HepG2 (cell line): ENCODE measurements at regions not wholly inside any gene's neighbourhood (a gene's known extent, or its start where the extent isn't known, plus 50 kb on each side); places are given as distances from the start of the nearest gene placed in this dataset.

Experiments used
- ATAC-seq: fragments of 200-7000 bp; cut with Tn5 transposase; 3 replicates; pipeline ENCODE4 v1.9.1; 2020; ENCODE audit warnings: mild to moderate bottlenecking, moderate library complexity
- BruUV-seq: library from RNA; stranded (reverse); fragments of 400-500 nt; replicated peaks from 2 replicates; lab custom pipeline; 2021; lab: Mats Ljungman, UMichigan
- CTCF ChIA-PET: fragments of 300-600 bp; formaldehyde crosslinking; extraction: SDS; loops from one replicate; lab custom pipeline; 2021; ENCODE audit warnings: low total read pairs, inconsistent platforms, low intra/inter-chr PET ratio; lab: Yijun Ruan, JAX
- POLR2A ChIA-PET: fragments of 350-600 bp; sonication (Branson Sonifier 250); formaldehyde crosslinking; loops from one replicate; lab custom pipeline; 2020; ENCODE audit warnings: antibody characterized with exemption, inconsistent platforms; lab: Yijun Ruan, JAX
- DNase-seq: peaks from one replicate; pipeline ENCODE4 v3.0.0-alpha.2; 2015; ENCODE audit warnings: low spot score
- FAIRE-seq: peaks from 3 replicates; lab custom pipeline; 2011; peaks lifted over from hg19 to GRCh38; lab: Jason Lieb, UNC
- H2AFZ ChIP-seq: one replicate; pipeline ENCODE4 v1.6.1; 2011; ENCODE audit warnings: low read length, inconsistent platforms
- H3K27ac ChIP-seq: fragments of 300-600 bp; 3 replicates; pipeline ENCODE4 v1.8.0; 2011; ENCODE audit warnings: mixed run types, mild to moderate bottlenecking, mixed read lengths, low read length, inconsistent platforms; ENCODE audit not compliant: insufficient read depth; ENCODE audit errors: extremely low read length
- H3K27me3 ChIP-seq, 2 experiments: fragments of 200-600 bp in 1 of 2; 2 replicates in 1 of 2; 3 replicates in 1 of 2; pipeline versions ENCODE4 v1.6.0 to v1.8.0; 2011; ENCODE audit warnings: low read length in 2 of 2, mild to moderate bottlenecking in 2 of 2, moderate library complexity in 2 of 2, inconsistent platforms in 1 of 2; ENCODE audit not compliant: insufficient read depth in 2 of 2, control insufficient read depth in 1 of 2
- H3K36me3 ChIP-seq, 2 experiments: fragments of 200-600 bp in 1 of 2; replicated peaks in 1 of 2; 2 replicates in 1 of 2; 3 replicates in 1 of 2; pipeline versions ENCODE4 v1.5.1 to v1.8.0; 2011; ENCODE audit warnings: low read length in 2 of 2, inconsistent platforms in 1 of 2; ENCODE audit not compliant: insufficient read depth in 2 of 2, control insufficient read depth in 1 of 2
- H3K4me1 ChIP-seq: 2 replicates; pipeline ENCODE4 v1.5.1; 2012; ENCODE audit warnings: low read length, inconsistent platforms; ENCODE audit not compliant: insufficient read depth
- H3K4me2 ChIP-seq: 2 replicates; pipeline ENCODE4 v1.6.0; 2011; ENCODE audit warnings: low read depth, low read length, inconsistent platforms
- H3K4me3 ChIP-seq, 3 experiments: fragments of 200-600 bp in 1 of 3; sonication (generic), shearing (Covaris generic) in 1 of 3; replicated peaks in 1 of 3; 2 replicates each; pipeline ENCODE4 v1.5.1; 2011 to 2016; ENCODE audit warnings: low read length in 3 of 3, inconsistent platforms in 2 of 3, low read depth in 2 of 3, mild to moderate bottlenecking in 2 of 3, control low read depth in 1 of 3, mixed read lengths in 1 of 3; ENCODE audit not compliant: insufficient read depth in 1 of 3
- H3K79me2 ChIP-seq: one replicate; pipeline ENCODE4 v1.6.1; 2011; ENCODE audit warnings: low read length, inconsistent platforms; ENCODE audit not compliant: insufficient read depth
- H3K9ac ChIP-seq: 2 replicates; pipeline ENCODE4 v1.6.0; 2011; ENCODE audit warnings: mild to moderate bottlenecking, low read depth, low read length, inconsistent platforms; ENCODE audit not compliant: insufficient read depth
- H3K9me3 ChIP-seq: 2 replicates; pipeline ENCODE4 v1.5.1; 2012; ENCODE audit warnings: mild to moderate bottlenecking, low read length
- H4K20me1 ChIP-seq: 2 replicates; pipeline ENCODE4 v1.6.0; 2011; ENCODE audit warnings: inconsistent platforms, mild to moderate bottlenecking, low read length, moderate library complexity; ENCODE audit not compliant: insufficient read depth
- ATF4 ChIP-seq, 2 experiments: fragments of 450-650 bp in 1 of 2; sonication (generic) in 1 of 2; formaldehyde crosslinking; IDR thresholded peaks; 2 replicates each; pipeline versions ENCODE4 v1.5.0 to v1.8.0; 2020 to 2022; ENCODE audit warnings: mild to moderate bottlenecking in 1 of 2, missing genetic modification reagents in 1 of 2
- CEBPG ChIP-seq: IDR thresholded peaks from 2 replicates; pipeline ENCODE4 v1.6.1; 2016
- MAFF ChIP-seq: IDR thresholded peaks from 2 replicates; pipeline ENCODE4 v1.6.1; 2011; ENCODE audit warnings: low read depth, low read length, improper control_type of control experiment
- MAFK ChIP-seq, 2 experiments: IDR thresholded peaks in 1 of 2; conservative IDR thresholded peaks in 1 of 2; 2 replicates each; pipeline ENCODE4 v1.6.1; 2011; ENCODE audit warnings: improper control_type of control experiment in 2 of 2, low read length in 2 of 2
- MTA3 ChIP-seq: sonication (generic); formaldehyde crosslinking; IDR thresholded peaks from 2 replicates; pipeline ENCODE4 v1.4.0; 2020; ENCODE audit warnings: missing genetic modification reagents
- PAX8 ChIP-seq: sonication (generic); formaldehyde crosslinking; IDR thresholded peaks from 2 replicates; pipeline ENCODE4 v1.8.0; 2022; ENCODE audit warnings: mild to moderate bottlenecking, missing genetic modification reagents, borderline replicate concordance
- PRMT3 ChIP-seq: sonication (generic); formaldehyde crosslinking; IDR thresholded peaks from 2 replicates; pipeline ENCODE4 v1.8.1; 2022; ENCODE audit warnings: low read depth, mild to moderate bottlenecking, moderate library complexity, missing genetic modification reagents, borderline replicate concordance
- SKIL ChIP-seq: sonication (generic); formaldehyde crosslinking; IDR thresholded peaks from 2 replicates; pipeline ENCODE4 v1.8.0; 2022; ENCODE audit warnings: missing genetic modification reagents, mild to moderate bottlenecking, moderate library complexity, borderline replicate concordance
- THAP8 ChIP-seq: sonication (generic); formaldehyde crosslinking; IDR thresholded peaks from 2 replicates; pipeline ENCODE4 v1.5.1; 2020; ENCODE audit warnings: missing genetic modification reagents, mild to moderate bottlenecking, borderline replicate concordance
- ZKSCAN8 ChIP-seq: IDR thresholded peaks from 2 replicates; pipeline ENCODE4 v1.6.1; 2016; ENCODE audit warnings: borderline replicate concordance, missing genetic modification reagents, missing compliant biosample characterization
- ZNF557 ChIP-seq: sonication (generic); formaldehyde crosslinking; IDR thresholded peaks from 2 replicates; pipeline ENCODE4 v1.4.0; 2020; ENCODE audit warnings: missing genetic modification reagents
- WGBS: methylation state at CpG from one replicate; pipeline ENCODE4 v1.1.6; 2017; ENCODE audit warnings: low lambda C conversion rate; 5-methylcytosine and 5-hydroxymethylcytosine counted together
- in situ Hi-C: cut with HindIII; loops from 2 replicates; pipeline ENCODE4 v1.10.0; 2017; ENCODE audit warnings: low pct_unique_long_range_greater_than_20kb; ENCODE audit not compliant: extremely low pct_ligation_motif_present
- intact Hi-C: fragments of 100-400 bp; cut with micrococcal nuclease; formaldehyde crosslinking; loops from one replicate; pipeline ENCODE4 v1.10.0; 2022; ENCODE audit not compliant: unreplicated experiment
- TF ChIP-seq, protein P1 (sequence below): IDR thresholded peaks from 2 replicates; pipeline ENCODE4 v1.6.1; 2016; ENCODE audit warnings: missing compliant biosample characterization, missing genetic modification reagents, borderline replicate concordance

DNA sequence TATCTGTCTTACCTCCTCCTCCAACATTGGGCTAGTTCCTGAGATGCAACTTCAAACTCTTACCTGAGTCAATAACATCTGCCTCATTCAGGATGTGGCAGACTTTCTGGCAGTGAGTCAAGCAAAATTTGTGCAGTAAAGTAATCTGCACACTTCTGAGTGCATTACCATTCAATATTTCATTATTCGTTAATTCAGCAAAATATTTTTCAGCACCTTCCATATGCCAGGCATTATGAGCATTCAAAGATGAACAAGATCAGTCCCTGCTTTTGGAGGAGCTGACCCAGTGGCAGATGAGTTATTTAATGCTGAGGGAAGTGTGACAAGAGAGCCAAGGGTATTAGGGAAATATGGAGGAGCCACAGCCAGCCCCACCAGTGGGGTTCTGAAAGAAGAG is 339.7 kb downstream of the LNPK start:
- no peaks in the 10 kb centered on the region for H3K9me3 ChIP-seq
- ChIA-PET CTCF (no interaction called here), POLR2A (no interaction called here)
- WGBS = 69% methylated on average over 1 of the region's 1 CpG
- H3K4me1 ChIP-seq = no peaks in the 10 kb centered on the region
- TF ChIP-seq ATF4 (CRISPR knock-in tag; IDR thresholded peaks at IDR 0.05) (no peak), PAX8 (CRISPR knock-in tag) (no peak), PRMT3 (CRISPR knock-in tag) (no peak), MAFK (conservative IDR thresholded peaks at IDR 0.05 in 1 of 2, IDR thresholded peaks at IDR 0.05 in 1 of 2; ENCODE audit: low read length in 2 of 2) (peak; percentile 63 to 70; a peak in 3 of 4 replicates), SKIL (CRISPR knock-in tag) (no peak), CEBPG (CRISPR knock-in tag) (no peak), THAP8 (CRISPR knock-in tag) (no peak), MTA3 (no peak), ZNF557 (CRISPR knock-in tag) (no peak), ZKSCAN8 (CRISPR knock-in tag) (no peak), MAFF (peak; percentile 71)
- TF ChIP-seq, protein P1, sequence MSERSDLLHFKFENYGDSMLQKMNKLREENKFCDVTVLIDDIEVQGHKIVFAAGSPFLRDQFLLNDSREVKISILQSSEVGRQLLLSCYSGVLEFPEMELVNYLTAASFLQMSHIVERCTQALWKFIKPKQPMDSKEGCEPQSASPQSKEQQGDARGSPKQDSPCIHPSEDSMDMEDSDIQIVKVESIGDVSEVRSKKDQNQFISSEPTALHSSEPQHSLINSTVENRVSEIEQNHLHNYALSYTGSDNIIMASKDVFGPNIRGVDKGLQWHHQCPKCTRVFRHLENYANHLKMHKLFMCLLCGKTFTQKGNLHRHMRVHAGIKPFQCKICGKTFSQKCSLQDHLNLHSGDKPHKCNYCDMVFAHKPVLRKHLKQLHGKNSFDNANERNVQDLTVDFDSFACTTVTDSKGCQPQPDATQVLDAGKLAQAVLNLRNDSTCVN (CRISPR knock-in tag) = no peak
- in situ Hi-C loops (no loop called here), intact Hi-C loops (no loop called here)
- H3K79me2 ChIP-seq = no peaks in the 10 kb centered on the region
- H2AFZ ChIP-seq = no peak overlapping the region
- no peak overlapping the region for H3K27ac ChIP-seq
- no peak overlapping the region for H3K4me2 ChIP-seq
- H4K20me1 ChIP-seq = no peaks in the 10 kb centered on the region
- no TSS peak for BruUV-seq
- no peak overlapping the region for H3K4me3 ChIP-seq
- FAIRE-seq = no peak
- ATAC-seq = no peak
- H3K27me3 ChIP-seq = no peaks in the 10 kb centered on the region
- no peaks in the 10 kb centered on the region for H3K36me3 ChIP-seq
- DNase-seq = no peak
- no peak overlapping the region for H3K9ac ChIP-seq
